GM18519 (cell line): ENCODE measurements at regions not wholly inside any gene's neighbourhood (a gene's known extent, or its start where the extent isn't known, plus 50 kb on each side); places are given as distances from the start of the nearest gene placed in this dataset.

Experiments
- ATAC-seq: cut with Tn5 transposase; IDR thresholded peaks from one replicate; pipeline ENCODE4 v1.9.1; 2021; ENCODE audit warnings: mild to moderate bottlenecking, moderate library complexity; ENCODE audit not compliant: unreplicated experiment, low FRiP score

- ATAC-seq, result no peak
Measured at GRCh38 chr5:26245321-26245720, 793.1 kb downstream of the CDH9 start.

- ATAC-seq, result no peak
Measured at GRCh38 chr5:26239588-26239987, 798.8 kb downstream of the CDH9 start.

GRCh38 chr5:26237489-26237888 lies 800.9 kb downstream of the CDH9 start:
- no peak for ATAC-seq

DNA sequence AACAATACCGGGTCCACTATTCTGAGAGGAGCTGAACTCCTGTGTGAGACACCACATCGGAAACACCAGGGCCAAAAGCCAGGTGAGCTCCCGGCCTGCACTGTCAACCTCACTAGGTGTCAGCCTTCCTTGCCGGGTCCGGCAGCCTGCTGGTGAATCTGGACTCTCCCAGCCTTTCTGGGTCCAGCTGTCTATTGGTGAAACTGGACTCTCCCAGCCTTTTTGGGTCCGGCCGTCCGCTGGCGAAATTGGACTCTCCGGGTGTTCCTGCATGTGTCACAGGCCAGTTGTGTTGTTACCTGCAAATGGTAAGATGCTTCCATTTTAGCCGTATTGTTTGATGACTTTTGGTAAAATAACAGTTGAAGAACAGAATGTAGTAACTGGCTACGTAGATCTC lies 801.5 kb downstream of the CDH9 start:
- ATAC-seq, result no peak

DNA sequence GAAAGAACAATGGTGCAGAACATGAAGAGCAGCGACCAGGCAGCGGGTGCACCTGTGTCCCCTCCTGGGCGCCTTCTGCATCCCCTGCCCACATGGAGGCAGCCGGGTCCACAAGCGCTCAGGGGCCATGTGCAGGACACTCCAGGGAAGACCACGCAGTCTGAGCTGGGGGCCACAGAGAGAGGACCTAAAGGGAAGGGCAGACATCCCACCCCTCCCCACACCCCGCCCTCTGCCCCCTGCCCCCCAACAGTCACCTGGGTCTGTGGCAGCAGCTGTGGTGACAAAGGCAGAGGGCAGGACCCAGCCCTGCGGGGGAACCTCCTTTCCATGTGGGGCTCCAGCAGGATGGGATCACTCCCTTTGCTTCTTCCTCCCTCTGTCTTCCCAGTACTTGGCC lies 805.7 kb downstream of the CDH9 start:
- ATAC-seq, result no peak

DNA sequence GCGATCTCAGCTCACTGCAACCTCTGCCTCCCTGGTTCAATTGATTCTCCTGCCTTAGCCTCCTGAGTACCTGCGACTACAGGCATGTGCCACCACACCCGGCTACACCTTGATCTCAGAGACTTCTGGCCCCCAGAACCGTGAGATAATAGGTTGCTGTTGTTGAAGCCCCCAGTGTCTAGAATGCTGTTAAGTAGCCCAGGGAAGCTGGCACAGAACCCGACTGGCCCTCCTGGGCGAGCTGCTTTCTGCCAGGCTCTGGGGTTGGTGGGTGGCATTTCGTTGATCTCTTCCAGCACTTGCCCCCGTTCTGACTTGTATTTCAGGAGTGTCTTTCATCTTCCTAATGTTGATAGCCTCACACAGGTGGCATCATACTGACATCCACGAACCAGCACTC lies 807.1 kb downstream of the CDH9 start:
- no peak for ATAC-seq

- ATAC-seq, result no peak
Measured at GRCh38 chr5:26229848-26230247, 808.5 kb downstream of the CDH9 start.

- no peak for ATAC-seq
Measured at GRCh38 chr5:26227245-26227644, 811.1 kb downstream of the CDH9 start.

GRCh38 chr5:26205121-26205520 lies 833.3 kb downstream of the CDH9 start:
- ATAC-seq, result no peak

DNA sequence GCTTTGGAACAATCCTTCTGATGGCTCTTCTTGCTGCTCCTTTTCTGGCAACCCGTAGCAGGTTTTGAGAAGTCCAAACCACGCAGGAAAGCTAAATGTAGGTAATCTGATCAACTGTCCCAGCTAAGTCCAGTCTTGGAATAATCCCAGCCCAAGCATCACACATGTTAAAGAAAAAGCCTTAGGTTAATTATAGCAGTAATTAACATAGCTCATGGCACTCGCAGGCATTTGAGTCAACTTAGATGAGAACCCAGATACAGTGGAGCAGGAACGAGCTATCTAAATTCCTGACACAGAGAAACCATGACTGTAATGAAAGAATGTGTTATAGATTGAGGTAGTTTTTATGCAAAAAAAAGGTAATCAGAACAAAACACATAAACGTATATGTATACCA lies 844.8 kb downstream of the CDH9 start:
- ATAC-seq, result no peak

GRCh38 chr5:26192486-26192885 lies 845.9 kb downstream of the CDH9 start:
- no peak for ATAC-seq

- no peak for ATAC-seq
Measured at GRCh38 chr5:26181582-26181981, 856.8 kb downstream of the CDH9 start.

GRCh38 chr5:26148569-26149107 lies 889.7 kb downstream of the CDH9 start:
- no peak for ATAC-seq

DNA sequence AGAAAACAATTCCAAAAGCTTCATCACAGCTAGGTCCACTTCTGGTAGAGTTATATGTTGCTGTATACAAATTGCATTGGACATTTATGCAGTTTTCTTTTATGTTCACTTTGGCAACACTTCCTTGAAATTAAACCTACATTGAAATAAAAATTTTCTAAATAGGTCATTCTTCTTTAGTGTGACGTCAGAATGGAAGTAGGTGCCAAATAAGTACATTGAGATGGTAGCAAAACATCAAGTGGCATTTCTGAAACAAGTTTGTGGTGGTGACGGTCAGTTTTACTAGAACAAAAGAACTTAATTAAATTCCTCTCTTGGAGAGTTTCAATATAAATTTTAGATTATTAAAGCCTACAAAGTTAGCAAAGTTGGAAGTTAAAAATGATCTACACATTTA lies 895.1 kb downstream of the CDH9 start:
- no peak for ATAC-seq

DNA sequence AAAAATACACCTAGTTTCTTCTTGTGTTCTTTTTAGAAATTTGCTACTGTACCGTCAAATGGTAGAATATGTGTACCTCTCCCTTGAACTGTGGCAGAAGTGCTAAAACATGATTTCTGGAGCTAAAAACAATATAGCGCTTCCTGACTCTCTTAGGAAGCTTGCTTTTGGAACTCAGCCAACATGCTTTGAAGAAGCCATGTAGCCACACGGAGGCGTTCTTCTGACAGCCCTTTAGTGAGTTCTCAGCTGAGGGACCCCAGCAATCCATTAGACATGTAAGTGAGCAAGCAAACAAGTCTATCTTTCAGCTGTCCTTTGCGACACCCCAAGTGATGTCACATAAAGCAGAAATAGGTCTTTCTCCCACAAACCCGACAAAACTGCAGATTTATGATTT lies 917.0 kb downstream of the CDH9 start:
- ATAC-seq, result no peak

DNA sequence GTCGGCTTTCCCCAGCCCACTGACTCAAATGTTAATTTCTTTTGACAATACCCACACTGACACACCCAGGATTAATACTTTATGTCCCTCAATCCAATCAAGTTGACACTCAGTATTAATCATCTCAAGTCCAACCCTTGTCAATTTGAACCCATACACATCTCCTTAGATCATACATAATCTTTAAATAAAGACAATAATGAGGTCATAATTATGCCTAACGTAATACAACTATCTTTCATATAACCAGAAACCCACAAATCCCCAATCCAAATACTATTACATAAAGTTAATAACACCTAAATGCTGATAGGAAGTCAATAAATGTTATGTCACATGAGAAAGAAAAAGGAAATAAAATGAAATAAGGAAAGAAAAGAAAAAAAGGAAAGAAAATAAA lies 934.2 kb downstream of the CDH9 start:
- no peak for ATAC-seq

DNA sequence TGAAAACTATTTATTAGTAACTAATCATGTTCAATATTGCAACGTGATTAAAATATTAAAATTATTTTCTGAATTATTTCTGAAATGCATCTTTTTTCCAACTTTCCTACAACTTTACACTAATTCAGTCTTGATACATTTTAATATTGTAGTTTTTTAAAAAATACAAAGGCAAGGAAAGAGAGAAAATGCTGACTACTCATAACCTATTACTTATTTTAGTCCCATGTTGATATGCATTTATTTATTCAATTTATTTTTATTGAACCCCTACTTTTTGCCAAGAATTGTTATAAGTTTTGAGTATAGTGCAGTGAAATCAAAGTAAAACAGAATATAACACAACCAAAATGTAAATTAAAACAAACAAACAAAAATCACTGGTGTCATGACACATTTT lies 978.2 kb downstream of the CDH9 start:
- no peak for ATAC-seq

GRCh38 chr5:26054594-26054993 lies 983.8 kb downstream of the CDH9 start:
- ATAC-seq, result no peak

DNA sequence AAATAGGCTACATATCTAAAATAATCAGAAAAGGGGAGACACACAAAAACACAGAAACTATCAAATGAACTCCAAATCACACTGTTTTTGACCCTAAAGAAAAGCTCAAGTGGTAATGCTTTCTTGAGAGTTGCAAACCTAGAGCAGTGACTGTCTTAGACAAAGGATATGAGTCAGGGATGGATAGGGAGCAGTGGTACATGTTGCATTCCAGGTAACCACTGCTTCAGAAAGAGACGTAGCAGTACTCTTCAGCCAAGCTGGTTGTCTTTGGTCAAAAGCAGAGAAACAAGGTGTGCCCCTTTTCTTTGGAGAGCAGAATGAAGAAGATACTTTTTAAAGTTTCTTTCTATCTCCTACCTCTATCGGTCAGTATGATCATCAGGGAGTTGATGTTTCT lies 1003.6 kb downstream of the CDH9 start:
- no peak for ATAC-seq

GRCh38 chr5:26031481-26031880 lies 1006.9 kb downstream of the CDH9 start:
- no peak for ATAC-seq

DNA sequence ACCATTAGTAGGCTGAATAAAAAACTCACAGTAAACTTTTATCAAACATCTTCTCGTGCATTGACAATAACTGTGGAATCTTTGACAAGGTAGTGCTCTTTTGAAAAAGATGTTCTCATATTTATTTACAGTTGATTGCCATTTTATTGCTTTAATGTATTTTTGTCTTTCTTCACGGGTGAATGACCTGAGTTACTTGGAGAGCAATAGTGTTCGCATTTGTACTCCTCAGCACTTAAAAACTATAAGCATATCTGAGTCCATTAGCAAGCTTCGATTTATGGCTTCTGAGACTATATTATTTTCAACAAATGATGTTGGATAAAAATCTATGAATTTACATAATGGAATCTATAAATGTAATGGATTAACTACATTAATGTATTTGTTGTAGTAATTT lies 1012.3 kb downstream of the CDH9 start:
- no peak for ATAC-seq

GRCh38 chr5:26024774-26025173 lies 1013.6 kb downstream of the CDH9 start:
- ATAC-seq, result no peak

GRCh38 chr5:26023361-26023760 lies 1015.0 kb downstream of the CDH9 start:
- no peak for ATAC-seq
